Mesothelial cell of epicardium (in vitro differentiated cells): ENCODE measurements at regions not wholly inside any gene's neighbourhood (a gene's known extent, or its start where the extent isn't known, plus 50 kb on each side); places are given as distances from the start of the nearest gene placed in this dataset.

Source experiments
- DNase-seq, 2 experiments: peaks; one replicate each; pipeline ENCODE4 v3.0.0; 2021; ENCODE audit warnings: low spot score in 2 of 2; ENCODE audit not compliant: unreplicated experiment in 2 of 2
- H3K27ac Mint-ChIP-seq: 2 replicates; pipeline ENCODE4 v1.8.0; 2021; ENCODE audit warnings: mixed read lengths
- H3K27me3 Mint-ChIP-seq: 2 replicates; pipeline ENCODE4 v1.8.0; 2021; ENCODE audit warnings: low read depth, mixed read lengths
- H3K36me3 Mint-ChIP-seq: 2 replicates; pipeline ENCODE4 v1.8.0; 2021; ENCODE audit warnings: mixed read lengths
- H3K4me1 Mint-ChIP-seq: 2 replicates; pipeline ENCODE4 v1.8.0; 2021; ENCODE audit warnings: mixed read lengths
- H3K4me3 Mint-ChIP-seq: 2 replicates; pipeline ENCODE4 v1.8.0; 2021; ENCODE audit warnings: mild to moderate bottlenecking, moderate library complexity, mixed read lengths
- H3K9me3 Mint-ChIP-seq: 2 replicates; pipeline ENCODE4 v1.8.0; 2021; ENCODE audit warnings: mixed read lengths
- TF ChIP-seq, protein P1 (sequence below): fragments of 200-600 bp; sonication (generic); IDR thresholded peaks from one replicate; pipeline ENCODE4 v1.5.0; 2021; ENCODE audit warnings: antibody characterized with exemption; ENCODE audit not compliant: unreplicated experiment

DNA sequence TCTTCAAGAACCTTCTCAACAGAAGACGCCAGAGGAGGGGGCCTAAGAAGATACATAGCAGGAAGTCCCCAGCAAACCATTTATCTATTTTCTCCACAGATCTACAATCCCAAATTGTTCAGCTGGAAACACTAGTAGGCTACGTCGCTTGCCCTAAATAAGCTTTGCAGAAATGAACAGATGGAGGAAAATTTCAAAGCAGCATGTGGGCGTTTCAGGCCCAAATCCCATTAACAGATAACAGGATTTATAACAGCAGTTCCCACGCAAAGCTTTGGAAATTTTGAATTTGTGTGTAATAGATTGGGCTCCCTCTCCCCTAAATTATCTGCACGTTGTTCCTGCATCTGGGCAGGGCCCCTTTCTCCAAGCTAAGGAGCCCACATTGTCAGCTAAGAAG, 60.6 kb upstream of the FRMD4A start:
- Mint-ChIP-seq H3K36me3 (peaks cover 2% of the 10 kb centered on the region), H3K27ac (no peak overlapping the region), H3K4me3 (no peak overlapping the region), H3K27me3 (no peaks in the 10 kb centered on the region), H3K9me3 (peaks cover 17% of the 10 kb centered on the region), H3K4me1 (no peaks in the 10 kb centered on the region)
- DNase-seq = no peak
- TF ChIP-seq, protein P1, sequence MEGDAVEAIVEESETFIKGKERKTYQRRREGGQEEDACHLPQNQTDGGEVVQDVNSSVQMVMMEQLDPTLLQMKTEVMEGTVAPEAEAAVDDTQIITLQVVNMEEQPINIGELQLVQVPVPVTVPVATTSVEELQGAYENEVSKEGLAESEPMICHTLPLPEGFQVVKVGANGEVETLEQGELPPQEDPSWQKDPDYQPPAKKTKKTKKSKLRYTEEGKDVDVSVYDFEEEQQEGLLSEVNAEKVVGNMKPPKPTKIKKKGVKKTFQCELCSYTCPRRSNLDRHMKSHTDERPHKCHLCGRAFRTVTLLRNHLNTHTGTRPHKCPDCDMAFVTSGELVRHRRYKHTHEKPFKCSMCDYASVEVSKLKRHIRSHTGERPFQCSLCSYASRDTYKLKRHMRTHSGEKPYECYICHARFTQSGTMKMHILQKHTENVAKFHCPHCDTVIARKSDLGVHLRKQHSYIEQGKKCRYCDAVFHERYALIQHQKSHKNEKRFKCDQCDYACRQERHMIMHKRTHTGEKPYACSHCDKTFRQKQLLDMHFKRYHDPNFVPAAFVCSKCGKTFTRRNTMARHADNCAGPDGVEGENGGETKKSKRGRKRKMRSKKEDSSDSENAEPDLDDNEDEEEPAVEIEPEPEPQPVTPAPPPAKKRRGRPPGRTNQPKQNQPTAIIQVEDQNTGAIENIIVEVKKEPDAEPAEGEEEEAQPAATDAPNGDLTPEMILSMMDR = no peak

DNA sequence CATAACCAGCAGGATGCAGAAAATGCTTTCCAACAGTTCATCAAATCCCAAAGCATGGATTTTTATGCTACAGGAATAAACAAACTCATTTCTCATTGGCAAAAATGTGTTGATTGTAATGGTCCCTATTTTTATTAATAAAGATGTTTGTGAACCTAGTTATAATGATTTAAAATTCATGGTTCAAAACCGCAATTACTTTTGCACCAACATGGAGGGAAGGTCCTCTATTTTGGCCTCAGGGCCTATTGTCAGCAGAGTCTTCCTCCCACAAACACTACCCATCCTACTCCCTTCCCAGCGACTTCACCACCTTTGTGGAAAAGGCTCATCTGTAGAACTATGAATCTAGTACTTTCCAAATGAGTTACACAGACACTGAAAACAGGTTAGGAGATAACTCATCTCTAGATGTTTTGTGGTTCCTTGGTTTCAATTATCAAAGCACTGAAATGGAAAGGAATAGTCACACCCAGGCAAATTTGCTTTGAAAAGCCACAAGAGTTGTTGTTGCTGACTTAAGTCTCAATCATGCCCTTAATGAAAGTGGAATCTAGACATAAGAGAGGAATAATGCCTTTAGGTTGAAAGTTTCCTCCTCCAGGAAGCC, 59.4 kb upstream of the FRMD4A start:
- DNase-seq = no peak
- Mint-ChIP-seq H3K4me1 (no peaks in the 10 kb centered on the region), H3K27me3 (no peaks in the 10 kb centered on the region), H3K27ac (no peak overlapping the region), H3K4me3 (no peak overlapping the region), H3K36me3 (peaks cover 2% of the 10 kb centered on the region), H3K9me3 (peaks cover 17% of the 10 kb centered on the region)
- TF ChIP-seq, protein P1 = no peak

DNA sequence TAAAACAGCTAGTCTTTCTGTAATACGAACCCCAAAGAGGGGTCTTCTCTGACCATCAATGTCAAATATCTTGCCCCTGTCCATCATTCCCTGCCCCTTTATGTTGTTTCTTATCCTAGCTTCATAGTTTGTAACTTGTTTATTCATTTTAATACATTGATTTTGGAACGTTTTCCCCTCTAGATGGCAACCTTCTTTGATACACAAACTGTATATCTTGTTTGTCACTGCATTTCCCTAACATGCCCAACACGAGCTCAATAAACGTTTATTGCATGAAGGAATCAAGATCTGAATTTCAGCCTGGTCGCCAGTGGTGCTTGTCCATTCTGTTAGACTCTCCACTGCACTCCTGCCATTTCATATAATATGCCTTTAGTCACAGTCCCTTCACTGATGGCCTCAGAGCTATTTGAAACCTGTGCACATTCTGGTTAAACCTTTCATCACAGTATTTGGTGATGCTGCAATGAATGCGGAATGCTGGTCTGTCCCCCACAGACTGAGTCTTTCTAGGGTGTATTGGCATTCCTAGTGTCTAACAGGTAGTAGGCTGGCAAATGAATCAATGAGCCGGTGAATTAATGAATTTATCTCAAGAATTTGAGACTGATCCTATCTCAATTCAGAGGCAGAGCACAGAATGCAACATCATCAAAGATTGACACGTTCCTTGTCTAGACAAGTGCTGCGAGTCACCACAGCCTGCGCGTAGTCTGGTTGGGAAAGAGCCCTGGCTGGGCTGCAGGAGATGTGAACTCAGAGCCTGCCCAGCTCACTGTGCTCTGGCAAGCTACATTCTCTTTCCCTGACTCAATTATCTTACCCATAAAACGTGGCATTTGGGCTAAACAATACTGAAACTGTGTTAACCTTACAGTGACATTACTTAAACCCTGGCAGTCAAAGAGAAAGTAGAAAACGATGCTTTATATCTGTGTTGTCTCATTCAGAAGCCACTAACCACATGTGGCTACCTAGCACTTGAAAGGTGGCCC, 55.2 kb upstream of the FRMD4A start:
- Mint-ChIP-seq H3K36me3 (no peaks in the 10 kb centered on the region), H3K4me3 (no peak overlapping the region), H3K27ac (no peak overlapping the region), H3K9me3 (no peaks in the 10 kb centered on the region), H3K4me1 (no peaks in the 10 kb centered on the region), H3K27me3 (no peaks in the 10 kb centered on the region)
- DNase-seq = no peak
- TF ChIP-seq, protein P1 = no peak

DNA sequence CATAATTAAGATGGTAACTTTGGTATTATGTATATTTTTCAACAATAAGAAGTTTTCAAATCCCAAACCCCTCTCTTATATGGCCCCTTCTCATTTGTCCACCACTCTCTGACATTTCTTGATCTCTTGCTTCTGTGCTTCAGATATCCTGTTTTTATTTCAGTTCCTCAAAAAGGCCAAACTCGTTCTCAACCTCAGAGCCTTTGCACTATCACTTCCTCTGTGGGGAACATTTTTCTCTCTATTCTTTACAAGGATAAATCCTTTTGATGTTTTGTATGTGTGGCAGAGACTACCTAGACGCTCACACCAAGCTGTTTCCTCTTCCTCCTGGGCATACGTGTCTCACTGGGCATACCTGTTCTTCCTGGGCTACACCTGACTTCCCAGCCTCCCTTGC, 54.2 kb upstream of the FRMD4A start:
- no peak for DNase-seq
- Mint-ChIP-seq H3K36me3 (no peaks in the 10 kb centered on the region), H3K9me3 (no peaks in the 10 kb centered on the region), H3K4me3 (no peak overlapping the region), H3K27me3 (no peaks in the 10 kb centered on the region), H3K4me1 (no peaks in the 10 kb centered on the region), H3K27ac (no peak overlapping the region)
- TF ChIP-seq, protein P1 = no peak

DNA sequence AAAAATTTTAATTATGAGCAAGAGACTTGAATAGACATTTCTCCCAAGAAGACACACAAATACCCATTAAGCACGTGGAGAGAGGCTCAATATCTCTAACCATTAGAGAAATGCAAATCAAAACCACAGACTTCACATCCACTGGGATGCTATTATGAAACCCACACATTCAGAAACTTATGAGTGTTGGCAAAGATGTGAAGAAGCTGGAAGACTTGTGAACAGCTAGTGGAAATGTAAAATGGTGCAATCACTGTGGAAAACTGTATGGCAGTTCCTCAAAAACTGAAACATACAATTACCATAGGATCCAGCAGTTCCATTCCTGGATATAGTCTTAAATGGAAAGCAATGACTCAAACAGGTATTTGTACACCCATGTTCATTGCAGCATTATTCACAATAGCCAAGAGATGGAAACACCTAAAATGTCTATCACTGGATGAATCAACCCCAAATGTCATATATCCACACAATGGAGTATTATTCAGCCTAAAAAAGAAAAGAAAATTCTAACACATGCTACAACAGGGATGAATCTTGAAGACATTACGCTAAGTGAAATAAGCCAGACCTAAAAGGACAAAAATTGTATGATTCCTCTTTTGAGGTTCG, 53.5 kb upstream of the FRMD4A start:
- Mint-ChIP-seq H3K4me1 (no peaks in the 10 kb centered on the region), H3K36me3 (no peaks in the 10 kb centered on the region), H3K9me3 (no peaks in the 10 kb centered on the region), H3K27me3 (no peaks in the 10 kb centered on the region), H3K4me3 (no peak overlapping the region), H3K27ac (no peak overlapping the region)
- TF ChIP-seq, protein P1 = no peak
- DNase-seq = no peak
